ENCODE measurements at regions not wholly inside any gene's neighbourhood (a gene's known extent, or its start where the extent isn't known, plus 50 kb on each side); places are given as distances from the start of the nearest gene placed in this dataset.

DNA sequence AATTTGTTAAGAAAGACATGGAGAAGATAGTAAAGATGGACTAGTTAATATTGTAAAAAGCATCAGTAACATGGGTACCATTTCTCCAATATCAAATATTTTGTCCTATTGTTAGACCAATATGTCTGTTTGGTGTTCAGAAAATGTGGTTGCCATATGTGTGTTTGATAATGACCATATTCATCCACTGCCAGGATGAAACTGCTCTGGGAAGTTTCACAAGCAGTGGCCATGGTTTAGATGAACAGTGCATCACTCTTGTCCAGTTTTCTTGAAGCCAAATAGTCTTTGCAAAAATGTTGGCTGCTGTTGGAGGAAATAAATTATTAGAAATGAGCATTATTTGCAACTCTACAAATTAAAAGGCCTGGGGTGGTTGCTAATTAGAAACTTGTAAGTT lies 333.8 kb downstream of the NUF2 start:
- no peak for DNase-seq (ENCODE audit: low spot score)

DNA sequence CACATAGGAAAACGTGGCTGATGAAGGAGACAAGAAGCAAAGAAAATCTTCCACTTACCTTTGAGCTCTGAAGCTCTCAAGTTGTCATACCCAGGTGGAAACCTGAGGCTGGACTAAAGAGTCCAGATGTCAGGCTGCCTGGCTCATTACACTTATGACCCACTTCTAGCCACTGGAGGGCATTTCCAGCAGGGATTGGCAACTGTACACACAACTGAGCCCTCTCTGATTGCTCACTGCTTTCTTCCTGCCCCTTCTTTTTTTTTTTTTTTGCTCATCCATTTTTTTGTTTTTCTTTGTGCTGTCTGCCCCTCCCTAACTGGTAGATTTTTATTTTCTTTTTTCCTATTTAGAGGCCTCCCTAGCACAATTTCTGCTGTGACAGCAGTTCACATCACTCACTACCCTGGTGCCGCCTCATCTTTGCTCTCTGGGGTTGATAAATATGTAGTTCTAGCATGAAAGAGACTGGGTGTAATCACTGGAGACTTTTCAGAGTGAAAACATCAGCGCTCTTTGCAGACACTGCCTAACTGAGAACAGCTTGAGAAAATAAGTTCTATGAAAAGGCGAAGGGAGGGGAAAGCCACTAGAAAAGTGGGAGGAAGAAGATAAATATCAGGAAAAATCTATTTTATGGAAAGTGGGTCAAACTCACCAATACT lies 334.5 kb downstream of the NUF2 start:
- DNase-seq (ENCODE audit: low spot score), result no peak

DNA sequence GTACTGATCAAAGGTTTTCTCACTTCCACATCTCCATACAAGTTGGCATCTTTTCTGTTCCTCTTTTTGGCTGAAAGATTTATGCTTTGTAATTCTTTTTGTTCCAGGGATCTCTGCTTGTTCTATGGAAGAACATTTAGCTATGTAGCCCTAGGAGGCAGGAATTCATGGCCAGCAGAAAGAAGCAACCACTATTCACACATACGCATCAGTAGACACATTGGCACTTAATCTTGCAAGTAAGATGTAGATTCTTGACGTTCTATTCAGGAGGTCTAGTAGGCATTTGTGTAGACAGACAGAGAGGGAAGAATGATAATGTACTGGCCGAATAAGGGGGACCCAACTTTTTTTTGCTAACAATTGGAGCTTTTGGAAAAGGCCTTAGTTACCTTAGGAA lies 336.0 kb downstream of the NUF2 start:
- DNase-seq (ENCODE audit: low spot score), result no peak

DNA sequence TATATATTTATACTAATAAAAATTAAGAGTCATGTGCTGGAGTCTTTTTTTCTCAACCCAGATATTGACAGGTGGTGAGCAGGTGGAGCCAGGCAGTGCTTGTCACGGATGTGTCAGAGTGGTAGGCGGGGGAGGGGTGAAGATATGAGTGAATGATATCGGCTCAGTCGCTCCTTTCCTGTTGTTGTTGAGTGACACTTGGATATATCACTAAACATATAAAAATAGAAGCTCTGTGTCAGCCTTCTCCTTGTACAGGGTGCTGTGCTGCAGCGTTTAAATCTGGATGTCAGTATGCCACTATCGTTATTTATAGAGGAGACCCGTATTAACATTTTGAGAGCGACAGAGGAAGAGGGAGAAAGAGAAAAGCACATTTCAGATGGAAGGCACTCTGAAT lies 339.6 kb downstream of the NUF2 start:
- DNase-seq (ENCODE audit: low spot score), result no peak

DNA sequence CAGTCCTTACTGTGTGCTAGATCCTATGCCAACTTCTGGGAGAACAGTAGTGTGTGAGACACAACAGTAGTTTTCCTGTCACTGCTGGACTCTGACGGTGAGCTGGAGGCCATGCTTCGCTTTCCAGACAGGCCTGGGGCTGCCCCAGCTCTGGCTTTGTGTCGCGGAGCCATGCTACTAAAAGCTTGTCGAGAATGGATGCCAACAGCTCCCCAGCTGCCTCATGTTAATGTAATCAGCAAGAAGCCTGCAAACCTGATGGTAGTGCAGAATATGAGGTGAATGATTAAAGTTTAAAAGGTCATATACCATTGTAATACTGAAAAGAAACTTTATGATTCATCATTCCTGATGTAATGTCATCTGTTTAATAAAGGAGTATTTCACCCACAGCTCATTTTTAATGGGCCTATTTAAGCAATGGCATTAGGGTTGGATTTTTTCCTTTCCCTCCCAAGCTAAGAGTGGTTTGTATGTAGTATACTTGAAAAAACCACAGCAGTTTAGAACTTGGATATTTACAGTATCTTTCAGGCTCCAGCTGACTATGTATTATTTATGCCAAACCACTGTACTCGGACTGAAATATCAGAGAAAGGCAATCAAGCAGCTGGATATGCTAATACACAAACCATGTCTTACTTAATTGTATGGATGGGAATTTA lies 343.0 kb downstream of the NUF2 start:
- DNase-seq (ENCODE audit: low spot score), result no peak

DNA sequence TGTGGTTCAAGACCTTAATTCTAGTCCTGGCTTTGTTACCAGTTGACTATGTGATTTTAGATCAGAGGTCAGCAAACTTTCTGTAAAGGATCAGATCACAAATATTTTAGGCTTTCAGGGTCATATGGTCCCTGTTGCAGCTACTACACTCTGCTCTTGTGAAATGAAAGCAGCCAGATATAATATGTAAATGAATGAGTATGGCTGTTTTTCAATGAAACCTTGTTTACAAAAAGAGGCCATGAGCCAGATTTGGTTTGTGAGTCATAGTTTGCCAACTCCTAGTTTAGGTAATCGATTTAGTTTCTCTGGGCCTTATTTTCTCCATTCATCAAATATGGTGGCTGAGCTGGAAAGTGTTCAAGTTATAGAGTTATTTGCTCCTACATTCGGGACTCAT lies 346.7 kb downstream of the NUF2 start:
- no peak for DNase-seq (ENCODE audit: low spot score)

DNA sequence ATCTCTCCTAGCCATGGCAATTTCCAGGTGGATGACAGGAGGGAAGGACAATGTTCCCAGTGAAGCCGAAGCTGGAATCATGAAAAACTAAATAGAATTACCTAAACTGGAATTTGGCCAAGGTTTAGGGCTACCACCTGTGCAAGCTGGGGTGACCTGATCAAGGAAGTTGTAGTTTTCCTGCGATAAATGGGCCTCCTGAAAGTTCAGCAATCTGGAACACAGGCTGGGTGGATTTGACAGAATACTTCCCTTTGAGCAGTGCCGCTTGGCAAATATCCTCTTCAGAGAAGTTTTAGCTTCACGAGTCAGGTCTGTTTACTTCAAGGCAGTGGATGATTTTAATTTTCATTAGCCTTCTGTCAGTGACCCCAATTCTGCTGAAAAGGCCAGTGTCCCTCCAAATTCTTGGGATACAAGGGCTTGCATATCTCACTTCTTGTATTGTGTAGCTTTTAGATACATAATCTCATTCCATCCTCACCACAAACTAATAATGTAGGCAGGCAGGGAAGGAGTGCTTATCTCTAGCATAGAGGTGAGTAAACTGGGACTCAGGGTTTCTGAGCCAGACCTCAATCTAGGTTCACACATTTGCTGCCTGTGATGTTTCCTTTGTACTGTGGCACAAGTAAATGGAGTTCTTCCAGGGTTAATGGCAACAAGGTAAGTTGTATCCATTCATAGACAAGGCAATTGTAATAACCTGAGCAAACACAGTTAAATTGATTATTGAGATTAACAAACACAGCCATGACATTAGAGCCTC lies 349.4 kb downstream of the NUF2 start:
- DNase-seq (ENCODE audit: low spot score), result no peak

DNA sequence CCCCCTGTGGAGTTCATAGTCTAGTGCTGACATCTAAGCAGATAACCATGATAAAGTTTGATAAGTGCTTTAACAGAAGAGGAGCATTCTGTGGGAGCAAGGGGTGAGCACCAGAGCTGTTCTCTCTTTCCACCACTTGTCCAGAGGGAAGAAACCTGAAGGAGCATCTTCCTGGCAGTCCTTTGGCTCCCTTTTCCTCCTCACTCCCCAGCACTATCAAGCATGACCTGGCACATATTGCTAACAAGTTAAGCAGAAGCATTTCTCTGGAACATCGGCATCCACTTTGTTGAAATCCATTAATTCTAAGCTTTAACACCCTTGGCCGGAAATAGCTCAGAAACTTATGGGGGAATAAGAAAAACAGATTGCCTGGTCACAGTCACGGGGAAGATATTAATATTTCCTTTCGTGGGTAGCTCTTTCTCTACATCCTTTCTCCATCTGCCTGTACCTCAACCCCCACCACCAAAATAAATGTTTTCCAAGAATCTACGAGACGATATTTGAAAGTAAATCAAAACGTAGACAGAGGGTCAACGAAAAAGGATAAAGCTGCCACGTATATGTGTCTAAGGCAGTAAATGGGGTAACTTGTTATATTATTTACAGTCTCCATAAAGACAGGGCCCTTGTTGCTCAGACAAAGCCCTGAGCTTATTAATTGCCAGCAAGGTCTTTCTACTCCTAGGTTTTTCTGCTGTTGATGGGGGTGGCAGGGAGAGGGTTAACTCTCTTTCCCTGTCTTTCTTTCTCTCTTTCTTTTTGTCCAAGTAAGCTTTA lies 351.4 kb downstream of the NUF2 start:
- no peak for DNase-seq (ENCODE audit: low spot score)

DNA sequence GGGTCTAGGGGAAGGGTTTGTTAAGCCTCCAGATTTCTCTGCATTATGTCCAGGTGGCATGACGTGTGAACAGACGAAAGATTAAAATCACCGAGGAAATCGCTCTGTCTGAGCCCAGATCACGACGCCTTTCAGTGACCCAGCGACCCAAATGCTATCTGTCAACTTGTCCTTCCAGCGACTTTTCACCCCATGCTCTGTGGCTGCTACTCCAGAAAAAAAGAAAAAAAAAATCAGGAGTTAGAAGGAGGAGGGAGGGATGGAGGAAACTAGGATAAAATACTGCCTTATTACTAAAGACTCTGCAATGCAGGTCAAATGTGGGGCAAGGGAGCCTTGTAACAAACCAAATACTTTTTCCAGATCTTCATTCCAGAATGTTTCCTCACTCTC lies 352.0 kb downstream of the NUF2 start:
- no peak for DNase-seq (ENCODE audit: low spot score)

DNA sequence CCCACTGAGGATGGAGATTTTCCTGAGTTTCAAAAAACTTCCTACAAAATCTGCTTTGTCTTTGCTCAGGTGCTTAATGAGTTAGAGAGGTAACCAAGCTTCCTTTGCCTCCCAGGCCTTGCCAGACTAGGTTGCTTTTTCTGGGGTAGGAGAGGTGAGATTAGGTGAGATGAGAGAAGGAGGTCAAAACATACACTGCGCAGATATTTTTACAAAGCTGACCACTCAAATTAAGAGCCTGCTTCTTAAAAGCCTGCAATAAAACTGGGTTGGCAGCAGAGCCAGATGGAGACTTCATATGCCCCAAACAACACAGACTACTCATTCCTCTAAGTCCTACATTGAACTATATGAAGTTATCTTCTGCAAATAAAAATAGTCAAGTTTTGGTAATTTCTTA lies 352.5 kb downstream of the NUF2 start:
- DNase-seq (ENCODE audit: low spot score), result no peak

DNA sequence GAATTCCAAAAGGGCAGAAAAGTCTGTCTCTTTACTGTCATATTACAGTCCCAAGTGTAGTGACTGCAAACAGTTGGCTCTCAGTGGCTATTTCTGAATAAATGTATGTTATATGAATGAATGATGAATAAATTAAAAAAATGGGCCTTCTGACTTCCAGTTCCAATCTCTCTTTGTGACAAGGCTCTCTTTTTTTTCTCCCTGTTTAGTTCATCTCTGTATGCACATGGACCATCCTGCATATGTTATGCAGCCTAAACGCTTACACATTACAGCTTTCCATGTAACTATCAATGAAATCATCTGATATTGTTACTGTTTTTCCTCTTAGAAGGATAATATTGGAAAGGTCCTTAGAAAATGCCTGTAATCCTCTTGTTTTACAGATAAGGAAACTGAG lies 363.0 kb downstream of the NUF2 start:
- no peak for DNase-seq (ENCODE audit: low spot score)

DNA sequence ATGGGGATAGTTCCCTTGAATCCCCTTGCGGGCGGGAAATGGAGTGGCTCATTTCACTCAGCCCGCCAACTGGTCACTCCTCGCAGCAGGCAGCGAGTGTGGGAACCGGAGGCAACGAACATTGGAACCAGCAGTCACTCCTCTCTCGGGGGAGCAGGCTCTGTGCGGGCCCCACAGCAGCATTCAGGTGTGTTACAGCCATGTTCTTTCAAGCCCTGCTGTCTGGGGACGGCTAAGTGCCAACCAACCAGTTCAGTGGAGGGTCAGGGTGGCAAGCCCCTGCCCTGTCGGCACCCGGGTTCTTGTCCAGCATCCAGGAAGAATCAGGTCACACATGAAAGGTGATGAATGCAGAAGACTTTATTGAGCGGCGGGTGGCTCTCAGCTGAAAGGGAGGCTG lies 370.5 kb downstream of the NUF2 start:
- no peak for DNase-seq (ENCODE audit: low spot score)

DNA sequence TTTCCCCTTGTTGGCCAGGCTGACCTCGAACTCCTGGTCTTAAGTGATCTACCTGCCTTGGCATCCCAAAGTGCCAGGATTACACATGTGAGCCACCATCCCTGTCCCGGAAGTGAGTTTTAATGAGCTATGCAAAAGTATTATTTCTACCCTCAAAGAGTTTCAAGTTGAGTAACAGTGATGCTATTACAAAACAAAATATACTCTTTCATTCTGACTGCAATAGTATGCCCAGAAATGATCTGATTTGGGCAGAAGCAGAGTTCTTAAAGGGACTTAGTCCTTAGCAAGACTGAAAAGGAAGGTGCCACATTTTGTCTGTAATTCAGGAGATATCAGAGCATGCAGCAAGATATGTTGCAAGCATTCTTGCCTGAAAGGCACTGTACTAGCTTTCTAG lies 375.4 kb downstream of the NUF2 start:
- no peak for DNase-seq (ENCODE audit: low spot score)

DNA sequence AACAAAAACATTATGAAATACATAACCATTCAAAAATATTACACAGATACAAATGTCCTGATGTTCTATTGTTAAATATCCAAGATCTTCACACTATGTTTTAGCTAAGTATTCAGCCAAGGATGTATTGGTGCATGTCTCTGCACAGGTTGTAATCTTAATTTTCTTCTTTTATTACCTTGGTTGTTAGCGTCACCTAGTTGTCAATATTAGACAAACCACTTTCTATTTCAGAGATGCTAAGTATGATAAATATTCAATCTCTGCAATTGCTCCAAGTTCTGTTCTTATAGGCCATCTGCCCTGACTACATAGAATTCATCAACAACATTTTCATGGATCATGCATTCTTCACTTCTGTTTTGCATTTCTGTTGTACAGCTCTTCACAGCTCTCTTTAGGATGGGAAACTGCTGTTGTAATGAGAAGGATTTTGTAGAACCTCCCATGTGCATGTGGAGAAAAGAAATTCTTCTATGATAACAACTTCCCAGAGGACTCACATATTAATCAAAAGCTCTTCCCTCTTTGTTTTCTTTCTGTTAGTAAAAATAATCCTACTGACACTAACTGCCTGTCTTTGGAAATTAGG lies 380.1 kb downstream of the NUF2 start:
- no peak for DNase-seq (ENCODE audit: low spot score)

DNA sequence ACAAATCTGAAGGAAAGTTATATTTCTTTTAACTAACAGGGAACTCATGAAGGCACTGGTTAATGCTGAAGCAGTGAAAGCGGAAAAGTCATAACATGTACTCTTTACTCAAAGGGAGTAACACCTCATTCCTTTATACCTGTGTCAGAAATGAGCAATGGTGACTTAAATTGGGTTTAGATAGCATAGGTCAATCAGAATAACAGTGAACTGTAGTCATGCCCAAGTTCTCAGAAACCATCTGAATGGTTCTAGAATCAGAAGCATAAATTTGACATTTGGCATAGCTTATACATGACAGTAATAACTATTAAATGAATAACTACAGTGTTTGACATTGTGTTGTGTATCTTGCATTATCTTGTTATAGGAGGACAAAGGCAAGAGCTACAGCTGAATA lies 382.0 kb downstream of the NUF2 start:
- DNase-seq (ENCODE audit: low spot score), result no peak

DNA sequence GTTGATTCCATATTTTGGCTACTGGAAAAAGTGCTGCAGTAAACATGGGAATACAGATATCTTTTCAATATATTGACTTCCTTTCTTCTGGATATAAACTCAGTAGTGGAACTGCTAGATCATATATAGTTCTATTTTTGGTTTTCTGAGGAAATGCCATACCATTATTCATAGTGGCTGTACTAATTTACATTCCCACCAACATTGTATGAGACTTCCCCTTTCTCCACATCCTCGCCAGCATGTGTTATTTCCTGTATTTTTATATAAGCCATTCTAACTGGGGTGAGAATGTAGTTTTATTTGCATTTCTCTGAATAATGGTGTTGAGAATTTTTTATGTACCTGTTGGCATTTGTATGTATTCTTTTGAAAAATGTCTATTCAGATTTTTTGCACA lies 385.2 kb downstream of the NUF2 start:
- DNase-seq (ENCODE audit: low spot score), result no peak

DNA sequence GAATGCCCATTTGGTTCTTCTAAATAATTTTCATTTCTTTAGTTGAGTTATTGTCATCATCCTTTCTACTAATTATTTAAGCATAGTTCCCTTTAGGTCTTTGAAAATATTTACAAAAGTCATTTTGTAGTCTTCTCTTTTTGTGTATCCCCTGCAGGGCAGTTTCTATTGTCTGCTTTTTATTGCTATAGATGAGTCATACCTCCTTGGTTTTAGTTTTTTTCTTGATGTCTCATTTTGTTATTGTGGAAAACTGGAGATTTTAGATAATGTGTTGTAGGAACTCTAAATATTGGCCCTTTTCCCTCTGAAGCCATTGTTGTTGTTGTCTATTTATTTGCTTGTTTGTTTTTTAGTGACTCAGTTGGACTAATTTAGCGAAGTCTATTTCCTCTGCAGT lies 387.9 kb downstream of the NUF2 start:
- no peak for DNase-seq (ENCODE audit: low spot score)

DNA sequence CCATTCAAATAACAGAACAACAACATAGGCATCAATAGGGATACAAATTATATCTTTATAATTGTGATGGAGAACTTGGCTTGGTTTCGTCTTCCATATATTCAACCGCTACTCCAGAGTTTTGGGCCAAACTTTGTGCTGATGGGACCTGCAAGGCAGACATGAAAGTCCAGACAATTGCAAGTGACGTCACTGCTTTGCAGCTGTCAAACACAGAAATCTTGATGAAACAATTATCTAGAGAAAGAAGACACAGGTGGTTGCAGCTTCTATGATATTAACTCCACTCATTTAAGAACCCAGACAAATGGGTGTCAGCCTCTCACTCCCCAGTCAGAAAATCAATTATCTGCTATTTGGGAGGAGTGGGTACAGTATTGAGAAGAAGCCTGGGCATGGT lies 390.6 kb downstream of the NUF2 start:
- no peak for DNase-seq (ENCODE audit: low spot score)

DNA sequence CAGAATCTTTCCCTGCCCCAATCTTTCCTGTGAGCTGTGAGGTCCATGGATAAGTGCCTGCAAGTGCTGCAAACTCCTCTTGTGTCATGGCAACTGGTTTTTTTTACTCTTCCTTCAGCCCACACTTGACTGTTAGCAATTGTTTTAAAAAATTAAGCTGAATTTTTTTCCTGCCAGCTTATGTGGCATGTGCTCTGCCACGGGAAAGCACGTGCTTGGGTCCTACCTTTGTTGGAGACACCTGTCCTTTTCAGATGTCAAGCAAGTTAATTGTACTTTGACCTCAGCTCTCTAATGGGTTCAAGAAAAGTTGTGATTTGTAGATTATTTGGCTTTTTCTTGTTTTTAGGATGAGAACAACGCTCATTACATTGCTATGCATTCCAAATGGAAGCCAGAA lies 398.5 kb downstream of the NUF2 start:
- no peak for DNase-seq (ENCODE audit: low spot score)

DNA sequence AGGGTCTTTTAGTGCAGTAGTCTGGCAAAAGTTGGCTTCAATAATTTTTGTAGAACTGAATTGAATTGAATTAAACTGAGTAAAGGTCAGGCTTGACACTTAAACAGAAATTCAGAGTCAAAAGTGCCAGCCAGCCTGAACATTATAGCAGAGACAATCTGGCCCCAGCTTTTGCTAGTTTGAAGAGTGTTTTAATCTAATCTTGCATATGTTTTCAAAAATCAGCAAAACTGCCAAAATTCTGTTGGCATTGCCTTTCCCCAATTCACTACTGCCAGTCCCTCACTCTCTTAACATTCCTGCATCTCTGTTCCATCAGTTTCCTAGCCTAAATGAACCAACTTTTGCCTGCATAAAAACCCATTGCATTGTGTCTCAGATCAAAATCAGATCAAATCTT lies 403.8 kb downstream of the NUF2 start:
- DNase-seq (ENCODE audit: low spot score), result no peak

DNA sequence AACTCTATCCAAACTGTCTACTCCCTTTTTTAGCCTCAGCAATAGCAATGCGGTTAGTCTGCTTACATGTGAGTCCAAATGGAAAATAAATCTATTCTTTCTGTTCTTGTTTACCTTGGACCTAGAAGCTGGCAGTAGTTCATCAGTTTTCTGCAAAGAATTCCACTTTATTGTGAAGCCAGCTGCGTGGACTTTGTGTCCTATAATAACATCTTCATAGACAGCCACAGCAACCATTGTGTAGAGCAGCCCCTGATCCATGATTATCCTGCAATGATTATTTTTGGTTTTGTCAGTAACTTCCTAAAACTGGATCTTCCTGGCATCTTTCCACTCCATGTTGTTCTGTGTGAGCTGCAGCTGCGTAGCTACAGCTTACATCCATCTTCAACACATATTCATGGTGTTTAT lies 408.7 kb downstream of the NUF2 start:
- DNase-seq (ENCODE audit: low spot score), result no peak

DNA sequence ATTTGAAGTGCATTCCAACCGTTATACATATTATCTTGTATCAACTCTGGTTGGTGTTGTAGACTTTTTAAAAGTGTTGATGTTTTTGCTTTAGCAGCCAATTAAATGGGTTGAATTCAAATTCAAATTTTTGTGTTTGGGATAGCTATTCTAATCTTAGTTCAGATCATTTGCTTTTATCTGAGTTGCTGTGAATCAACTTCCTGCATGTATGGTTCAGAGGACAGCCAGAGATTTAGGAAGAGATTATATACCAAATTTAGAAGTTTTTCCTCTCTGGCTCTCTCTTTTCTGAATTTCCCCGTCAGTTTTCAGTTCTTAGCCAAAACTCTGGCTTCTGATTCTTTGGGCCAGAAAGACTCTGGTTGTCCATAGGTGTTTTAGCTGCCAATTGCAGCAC lies 415.5 kb downstream of the NUF2 start:
- no peak for DNase-seq (ENCODE audit: low spot score)

Measured in ureter (tissue), 1 donor.